Panc1 (cell line): ENCODE measurements at regions not wholly inside any gene's neighbourhood (a gene's known extent, or its start where the extent isn't known, plus 50 kb on each side); places are given as distances from the start of the nearest gene placed in this dataset.

Source experiments
- ATAC-seq: fragments of 200-7000 bp; cut with Tn5 transposase; 2 replicates; pipeline ENCODE4 v1.9.1; 2020; ENCODE audit warnings: mild to moderate bottlenecking, moderate library complexity
- BruUV-seq: library from RNA; stranded (reverse); fragments of 400-500 nt; replicated peaks from 2 replicates; lab custom pipeline; 2021; lab: Mats Ljungman, UMichigan
- CTCF ChIA-PET: fragments of 300-600 bp; sonication (Branson Sonifier 250); formaldehyde crosslinking; loops from one replicate; lab custom pipeline; 2022; ENCODE audit warnings: antibody characterized with exemption; lab: Charles Lee
- POLR2A ChIA-PET: fragments of 300-600 bp; sonication (Branson Sonifier 250); formaldehyde crosslinking; loops from one replicate; lab custom pipeline; 2022; ENCODE audit warnings: antibody characterized with exemption; lab: Charles Lee
- DNase-seq: peaks from one replicate; pipeline ENCODE4 v3.0.0-alpha.2; 2010; ENCODE audit warnings: low read depth, low spot score
- H3K27ac ChIP-seq: 2 replicates; pipeline ENCODE4 v1.5.1; 2011; ENCODE audit warnings: mild to moderate bottlenecking, low read length, inconsistent platforms
- H3K27me3 ChIP-seq: fragments of 200-500 bp; sonication (Bioruptor generic); 2 replicates; pipeline ENCODE4 v1.6.0; 2014; ENCODE audit warnings: low read length, inconsistent platforms; ENCODE audit not compliant: control insufficient read depth, insufficient read depth
- H3K36me3 ChIP-seq: fragments of 200-500 bp; sonication (Bioruptor generic); 2 replicates; pipeline ENCODE4 v1.5.1; 2014; ENCODE audit warnings: inconsistent platforms, mild to moderate bottlenecking, low read length, moderate library complexity; ENCODE audit not compliant: control insufficient read depth, insufficient read depth
- H3K4me1 ChIP-seq: 2 replicates; pipeline ENCODE4 v1.5.1; 2011; ENCODE audit warnings: inconsistent platforms, mild to moderate bottlenecking, low read length, moderate library complexity; ENCODE audit not compliant: control insufficient read depth, insufficient read depth
- H3K4me3 ChIP-seq, 2 experiments: 2 replicates each; pipeline ENCODE4 v1.5.1; 2011 to 2012; ENCODE audit warnings: low read depth in 2 of 2, low read length in 2 of 2, mild to moderate bottlenecking in 2 of 2, inconsistent platforms in 1 of 2, moderate library complexity in 1 of 2
- H3K9me3 ChIP-seq: fragments of 200-500 bp; sonication (Bioruptor generic); 2 replicates; pipeline ENCODE4 v1.5.1; 2014; ENCODE audit warnings: low read depth, mild to moderate bottlenecking, inconsistent platforms, low read length, moderate library complexity; ENCODE audit not compliant: control insufficient read depth, insufficient read depth
- CTCF ChIP-seq: fragments of 450-650 bp; IDR thresholded peaks from 2 replicates; pipeline ENCODE4 v1.5.1; 2017; ENCODE audit warnings: mild to moderate bottlenecking
- POLR2AphosphoS5 ChIP-seq: IDR thresholded peaks from 2 replicates; pipeline ENCODE4 v1.6.1; 2012; ENCODE audit warnings: mild to moderate bottlenecking, low read depth, low read length, moderate library complexity
- REST ChIP-seq, 2 experiments: IDR thresholded peaks; 2 replicates each; pipeline ENCODE4 v1.6.1; 2011 to 2012; ENCODE audit warnings: low read depth in 2 of 2, control low read depth in 1 of 2, low read length in 1 of 2, mild to moderate bottlenecking in 1 of 2, moderate library complexity in 1 of 2; ENCODE audit not compliant: insufficient read depth in 1 of 2
- SIN3A ChIP-seq: IDR thresholded peaks from 2 replicates; pipeline ENCODE4 v1.6.1; 2012; ENCODE audit warnings: low read depth, mild to moderate bottlenecking, low read length, moderate library complexity, borderline replicate concordance; ENCODE audit not compliant: insufficient read depth
- TCF7L2 ChIP-seq: IDR thresholded peaks from 2 replicates; pipeline ENCODE4 v1.6.1; 2011; ENCODE audit warnings: mild to moderate bottlenecking, low read depth, low read length, inconsistent platforms
- in situ Hi-C: cut with HindIII; loops from 2 replicates; pipeline ENCODE4 v1.10.0; 2016; ENCODE audit warnings: low sequenced_read_pairs, low pct_unique_long_range_greater_than_20kb
- intact Hi-C: fragments of 100-400 bp; cut with micrococcal nuclease; formaldehyde crosslinking; loops from one replicate; pipeline ENCODE4 v1.10.0; 2022; ENCODE audit not compliant: unreplicated experiment

GRCh38 chr5:61949054-61949678 is 356.8 kb upstream of the KIF2A start:
- CTCF ChIA-PET = no interaction called here
- POLR2A ChIA-PET = no interaction called here
- H3K4me1 ChIP-seq = no peaks in the 10 kb centered on the region
- ATAC-seq = no peak
- no peak for DNase-seq
- no peaks in the 10 kb centered on the region for H3K36me3 ChIP-seq
- intact Hi-C loops (no loop called here), in situ Hi-C loops (no loop called here)
- no peak overlapping the region for H3K27ac ChIP-seq
- TF ChIP-seq POLR2AphosphoS5 (no peak), REST (IDR thresholded peaks at IDR 0.05; ENCODE audit: insufficient read depth in 1 of 2, low read depth in 2 of 2, low read length in 1 of 2) (no peak), CTCF (no peak), SIN3A (no peak), TCF7L2 (no peak)
- BruUV-seq = no TSS peak
- no peaks in the 10 kb centered on the region for H3K9me3 ChIP-seq
- no peak overlapping the region for H3K4me3 ChIP-seq
- peaks cover 4% of the 10 kb centered on the region; the same call in 1 of the 2 replicates for H3K27me3 ChIP-seq

- POLR2A ChIA-PET = no interaction called here
- no TSS peak for BruUV-seq
- intact Hi-C loops (no loop called here), in situ Hi-C loops (no loop called here)
- Histone ChIP-seq H3K36me3 (no peaks in the 10 kb centered on the region), H3K9me3 (no peaks in the 10 kb centered on the region), H3K4me1 (no peaks in the 10 kb centered on the region), H3K27ac (no peak overlapping the region), H3K27me3 (peaks cover 4% of the 10 kb centered on the region; the same call in 1 of the 2 replicates), H3K4me3 (no peak overlapping the region)
- CTCF ChIA-PET = no interaction called here
- DNase-seq (no peak), ATAC-seq (no peak)
- TF ChIP-seq TCF7L2 = no peak
Observed at GRCh38 chr5:61949679-61950435, 356.1 kb upstream of the KIF2A start.

- Histone ChIP-seq H3K27ac (no peak overlapping the region), H3K4me3 (no peak overlapping the region), H3K4me1 (no peaks in the 10 kb centered on the region), H3K36me3 (no peaks in the 10 kb centered on the region), H3K27me3 (0 out of 2 replicates have a peak, but pooled peaks cover 2% of the 10 kb centered on the region), H3K9me3 (no peaks in the 10 kb centered on the region)
- ChIA-PET CTCF (interaction anchor here (0.7 kb wide), 1 partner anchor 24 kb away, joined by 3 read pairs; no protein-coding TSS in a partner anchor), POLR2A (no interaction called here)
- in situ Hi-C loops (no loop called here), intact Hi-C loops (no loop called here)
- DNase-seq (no peak), ATAC-seq (no peak)
- TF ChIP-seq SIN3A = no peak
- no peak for TF ChIP-seq REST (IDR thresholded peaks at IDR 0.05; ENCODE audit: insufficient read depth in 1 of 2, low read depth in 2 of 2, low read length in 1 of 2)
- no peak for TF ChIP-seq TCF7L2
- no peak for TF ChIP-seq CTCF
- no peak for TF ChIP-seq POLR2AphosphoS5
- BruUV-seq = no TSS peak
Observed at GRCh38 chr5:61951295-61951694, 354.7 kb upstream of the KIF2A start.
